Transverse colon (tissue), 4 donors: ENCODE measurements at regions not wholly inside any gene's neighbourhood (a gene's known extent, or its start where the extent isn't known, plus 50 kb on each side); places are given as distances from the start of the nearest gene placed in this dataset.

ENCODE experiments used
- DNase-seq: peaks from one replicate; pipeline ENCODE4 v3.0.0-alpha.2; 2019
- H3K27ac ChIP-seq, 4 donors: fragments of 200-600 bp; sonication (generic); 2 replicates each; pipeline ENCODE4 v1.5.1; 2016 to 2018; ENCODE audit warnings: inconsistent platforms in 4 of 4
- H3K27me3 ChIP-seq: fragments of 200-600 bp; sonication (generic); 2 replicates; pipeline ENCODE4 v1.5.1; 2017; ENCODE audit warnings: inconsistent platforms
- H3K36me3 ChIP-seq, 4 donors: fragments of 200-600 bp; sonication (generic); 2 replicates each; pipeline ENCODE4 v1.5.1; 2017 to 2019; ENCODE audit warnings: inconsistent platforms in 4 of 4
- H3K4me1 ChIP-seq, 4 donors: fragments of 200-600 bp; sonication (generic); 2 replicates each; pipeline ENCODE4 v1.5.1; 2017 to 2020; ENCODE audit warnings: inconsistent platforms in 4 of 4
- H3K4me3 ChIP-seq, 4 donors: fragments of 200-600 bp; sonication (generic); 1 replicate in 1 of 4; 2 replicates in 3 of 4; pipeline versions ENCODE4 v1.5.1 to v1.6.1; 2017 to 2019; ENCODE audit warnings: inconsistent platforms in 4 of 4
- H3K9me3 ChIP-seq, 2 donors: fragments of 200-600 bp; sonication (generic); 2 replicates each; pipeline ENCODE4 v1.5.1; 2017 to 2019; ENCODE audit warnings: inconsistent platforms in 2 of 2
- EP300 ChIP-seq: sonication (generic); formaldehyde crosslinking; IDR thresholded peaks from one replicate; pipeline ENCODE4 v1.6.1; 2017; ENCODE audit warnings: antibody characterized with exemption, low read depth
- POLR2A ChIP-seq: fragments of 450-650 bp; IDR thresholded peaks from one replicate; pipeline ENCODE4 v1.6.1; 2016; ENCODE audit warnings: antibody characterized with exemption, mild to moderate bottlenecking, moderate library complexity
- POLR2AphosphoS5 ChIP-seq, 3 donors: sonication (generic); formaldehyde crosslinking; IDR thresholded peaks; one replicate each; pipeline ENCODE4 v1.6.1; 2016; ENCODE audit warnings: antibody characterized with exemption in 3 of 3
- WGBS, 2 donors: methylation state at CpG; one replicate each; pipeline ENCODE4 v1.1.5; 2018; ENCODE audit warnings: low coverage in 1 of 2; 5-methylcytosine and 5-hydroxymethylcytosine counted together
- in situ Hi-C, 4 donors: fragments of 200-750 bp; cut with MboI; loops; one replicate each; pipeline versions ENCODE4 v1.15.0 to v1.15.1; 2017; ENCODE audit warnings: low sequenced_read_pairs in 3 of 4, low pct_ligation_motif_present in 1 of 4, low pct_unique_long_range_greater_than_20kb in 1 of 4
- intact Hi-C: fragments of 100-400 bp; cut with DNase I; formaldehyde crosslinking; loops from one replicate; pipeline ENCODE4 v1.15.1; 2023; ENCODE audit warnings: low total_unique reads
- TF ChIP-seq, protein P1 (sequence below), 5 experiments: fragments of 200-600 bp in 3 of 5; fragments of 450-650 bp in 2 of 5; sonication (generic) in 3 of 5; IDR thresholded peaks; 1 replicate in 2 of 5; 2 replicates in 3 of 5; pipeline ENCODE4 v1.5.1; 2016 to 2017; ENCODE audit warnings: antibody characterized with exemption in 5 of 5, inconsistent platforms in 3 of 5, mild to moderate bottlenecking in 2 of 5, moderate library complexity in 1 of 5

DNA sequence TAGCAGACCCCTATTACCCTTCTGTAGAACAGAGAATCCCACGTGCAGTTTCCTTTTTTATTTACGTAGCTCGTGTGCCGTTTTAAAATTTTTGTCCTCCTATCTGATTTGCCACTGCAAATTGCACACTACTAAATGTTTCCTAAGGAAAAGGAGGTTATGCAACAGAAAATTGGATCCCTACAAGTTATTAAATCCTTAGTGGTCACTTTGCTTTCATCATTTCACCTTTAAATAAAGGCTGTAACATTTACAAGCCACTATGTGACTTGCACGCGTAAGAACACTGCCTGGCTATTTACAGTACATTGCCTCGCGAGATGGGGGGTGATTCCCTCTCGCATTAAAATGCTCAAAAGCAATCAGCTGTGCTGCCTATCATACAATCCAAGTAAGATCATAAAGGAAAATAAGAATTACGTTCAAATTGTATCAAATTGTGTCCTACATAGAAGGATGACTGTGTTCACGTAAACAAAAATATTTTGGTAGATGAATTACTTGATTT lies 525.6 kb downstream of the SUCLA2 start:
- DNase-seq: no peak
- H3K36me3 ChIP-seq: no peaks in the 10 kb centered on the region
- H3K4me3 ChIP-seq: no peak overlapping the region
- no peak for TF ChIP-seq POLR2AphosphoS5 (IDR thresholded peaks at IDR 0.05)
- TF ChIP-seq, protein P1, sequence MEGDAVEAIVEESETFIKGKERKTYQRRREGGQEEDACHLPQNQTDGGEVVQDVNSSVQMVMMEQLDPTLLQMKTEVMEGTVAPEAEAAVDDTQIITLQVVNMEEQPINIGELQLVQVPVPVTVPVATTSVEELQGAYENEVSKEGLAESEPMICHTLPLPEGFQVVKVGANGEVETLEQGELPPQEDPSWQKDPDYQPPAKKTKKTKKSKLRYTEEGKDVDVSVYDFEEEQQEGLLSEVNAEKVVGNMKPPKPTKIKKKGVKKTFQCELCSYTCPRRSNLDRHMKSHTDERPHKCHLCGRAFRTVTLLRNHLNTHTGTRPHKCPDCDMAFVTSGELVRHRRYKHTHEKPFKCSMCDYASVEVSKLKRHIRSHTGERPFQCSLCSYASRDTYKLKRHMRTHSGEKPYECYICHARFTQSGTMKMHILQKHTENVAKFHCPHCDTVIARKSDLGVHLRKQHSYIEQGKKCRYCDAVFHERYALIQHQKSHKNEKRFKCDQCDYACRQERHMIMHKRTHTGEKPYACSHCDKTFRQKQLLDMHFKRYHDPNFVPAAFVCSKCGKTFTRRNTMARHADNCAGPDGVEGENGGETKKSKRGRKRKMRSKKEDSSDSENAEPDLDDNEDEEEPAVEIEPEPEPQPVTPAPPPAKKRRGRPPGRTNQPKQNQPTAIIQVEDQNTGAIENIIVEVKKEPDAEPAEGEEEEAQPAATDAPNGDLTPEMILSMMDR (IDR thresholded peaks at IDR 0.05): no peak
- no peak for TF ChIP-seq POLR2A
- no peak for TF ChIP-seq EP300
- intact Hi-C loops (no loop called here), in situ Hi-C loops (no loop called here)
- no peaks in the 10 kb centered on the region for H3K9me3 ChIP-seq
- 79 to 80% methylated on average over 11 of the region's 11 CpGs for WGBS, 2 donors
- H3K4me1 ChIP-seq: no peaks in the 10 kb centered on the region
- no peak overlapping the region for H3K27ac ChIP-seq
- no peaks in the 10 kb centered on the region for H3K27me3 ChIP-seq

DNA sequence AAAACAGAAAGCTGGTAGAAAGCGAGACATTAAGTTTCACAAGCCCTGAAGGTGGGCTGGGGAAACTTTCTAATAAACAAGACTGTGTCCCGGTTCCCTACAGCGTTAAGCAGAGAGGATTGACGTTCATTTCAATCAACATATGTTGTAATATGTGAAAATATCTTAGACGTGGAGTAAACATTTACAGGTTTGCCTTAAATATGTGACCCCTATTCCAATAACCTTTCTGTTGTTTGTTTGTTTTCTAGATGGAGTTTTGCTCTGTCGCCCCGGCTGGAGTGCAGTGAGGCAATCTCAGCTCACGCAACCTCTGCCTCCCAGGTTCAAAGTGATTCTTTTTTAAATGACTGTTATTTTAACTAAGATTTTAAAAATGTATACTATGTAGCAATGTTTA lies 526.2 kb downstream of the SUCLA2 start:
- no peak for DNase-seq
- no peak for TF ChIP-seq EP300
- TF ChIP-seq, protein P1 (IDR thresholded peaks at IDR 0.05): no peak
- TF ChIP-seq POLR2A: no peak
- TF ChIP-seq POLR2AphosphoS5 (IDR thresholded peaks at IDR 0.05): no peak
- no peak overlapping the region for H3K27ac ChIP-seq
- in situ Hi-C loops: no loop called here
- H3K4me1 ChIP-seq: no peaks in the 10 kb centered on the region
- no peaks in the 10 kb centered on the region for H3K27me3 ChIP-seq
- 70% methylated on average over 4 to 8 of the region's 8 CpGs for WGBS, 2 donors
- intact Hi-C loops: no loop called here
- H3K4me3 ChIP-seq: no peak overlapping the region
- no peaks in the 10 kb centered on the region for H3K9me3 ChIP-seq
- no peaks in the 10 kb centered on the region for H3K36me3 ChIP-seq

DNA sequence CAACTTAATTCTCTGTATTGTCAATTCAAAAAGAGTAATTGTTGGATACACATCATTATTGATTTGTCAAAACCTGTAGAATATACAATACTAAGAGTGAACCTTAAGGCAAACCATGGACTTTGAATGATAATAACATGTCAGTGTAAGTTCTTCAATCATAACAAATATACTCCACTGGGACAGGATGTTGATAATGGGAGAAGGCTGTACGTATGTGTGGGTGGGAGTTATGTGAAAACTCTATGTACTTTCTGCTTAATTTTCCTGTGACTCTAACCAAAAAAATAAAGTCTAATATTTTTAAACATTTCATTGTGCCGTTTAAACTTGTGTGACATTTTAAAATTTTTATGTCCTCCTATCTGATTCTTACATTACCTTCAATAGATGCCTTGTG lies 526.7 kb downstream of the SUCLA2 start:
- in situ Hi-C loops (no loop called here), intact Hi-C loops (no loop called here)
- no peak for DNase-seq

GRCh38 chr13:47472516-47472915 lies 528.6 kb downstream of the SUCLA2 start:
- H3K27ac ChIP-seq: no peak overlapping the region
- no peaks in the 10 kb centered on the region for H3K27me3 ChIP-seq
- WGBS, 2 donors: 44 to 69% methylated on average over 2 of the region's 2 CpGs
- DNase-seq: no peak
- no peak overlapping the region for H3K4me3 ChIP-seq
- intact Hi-C loops (no loop called here), in situ Hi-C loops (no loop called here)
- TF ChIP-seq, protein P1 (IDR thresholded peaks at IDR 0.05): no peak
- no peaks in the 10 kb centered on the region for H3K9me3 ChIP-seq
- H3K4me1 ChIP-seq: no peaks in the 10 kb centered on the region
- no peaks in the 10 kb centered on the region for H3K36me3 ChIP-seq

More for the DNA sequence above, 526.7 kb downstream of the SUCLA2 start:
- H3K4me1 ChIP-seq: no peaks in the 10 kb centered on the region
- TF ChIP-seq, protein P1 (IDR thresholded peaks at IDR 0.05): no peak
- no peak for TF ChIP-seq POLR2AphosphoS5 (IDR thresholded peaks at IDR 0.05)
- TF ChIP-seq EP300: no peak
- no peak for TF ChIP-seq POLR2A
- H3K27ac ChIP-seq: no peak overlapping the region
- H3K36me3 ChIP-seq: no peaks in the 10 kb centered on the region
- 52 to 57% methylated on average over 2 of the region's 2 CpGs for WGBS, 2 donors
- H3K4me3 ChIP-seq: no peak overlapping the region
- H3K9me3 ChIP-seq: no peaks in the 10 kb centered on the region
- H3K27me3 ChIP-seq: no peaks in the 10 kb centered on the region
